IPS-NIHi7 (cell line): ENCODE measurements at regions not wholly inside any gene's neighbourhood (a gene's known extent, or its start where the extent isn't known, plus 50 kb on each side); places are given as distances from the start of the nearest gene placed in this dataset.

Source experiments
- DNase-seq: peaks from one replicate; pipeline ENCODE4 v3.0.0; 2012; ENCODE audit warnings: mixed read lengths; ENCODE audit errors: extremely low spot score

DNA sequence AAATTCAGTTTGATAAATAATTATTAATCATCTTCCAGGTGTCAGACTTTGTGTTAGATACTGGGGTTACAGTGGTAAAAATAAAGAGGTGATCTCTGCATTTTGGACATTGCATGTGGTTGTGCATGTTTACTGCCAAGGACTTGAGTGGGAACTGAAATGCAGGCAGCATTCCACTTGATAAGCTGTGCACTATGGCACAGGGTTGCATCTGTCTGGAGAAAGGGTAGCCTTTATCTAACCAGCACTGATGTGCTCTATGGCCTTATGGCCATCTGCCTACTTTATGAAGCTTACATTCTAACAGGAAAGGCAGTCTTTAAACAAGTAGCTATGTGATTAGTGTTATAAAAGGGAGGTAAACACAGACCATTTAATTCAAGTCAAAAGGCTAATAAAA is 53.0 kb upstream of the MLIP start:
- DNase-seq: no peak

DNA sequence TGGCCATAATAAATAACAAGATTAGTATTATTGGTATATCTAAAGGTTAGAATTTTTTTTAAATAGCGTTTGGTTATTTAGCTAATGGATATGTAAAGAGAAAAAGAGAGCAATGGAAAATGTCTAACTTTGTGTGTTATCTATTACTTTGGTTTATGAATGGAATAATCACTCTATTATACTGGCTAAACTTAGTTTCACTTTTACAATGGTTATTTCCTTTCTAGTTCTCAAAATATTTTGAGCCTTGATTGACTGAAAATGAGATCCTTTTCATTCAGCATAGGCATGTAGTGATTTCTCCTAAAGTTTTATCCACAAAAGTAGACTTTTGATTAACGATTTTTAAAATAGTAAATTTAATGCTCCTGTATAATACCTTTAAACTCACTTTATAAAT is 51.6 kb upstream of the MLIP start:
- DNase-seq: no peak

DNA sequence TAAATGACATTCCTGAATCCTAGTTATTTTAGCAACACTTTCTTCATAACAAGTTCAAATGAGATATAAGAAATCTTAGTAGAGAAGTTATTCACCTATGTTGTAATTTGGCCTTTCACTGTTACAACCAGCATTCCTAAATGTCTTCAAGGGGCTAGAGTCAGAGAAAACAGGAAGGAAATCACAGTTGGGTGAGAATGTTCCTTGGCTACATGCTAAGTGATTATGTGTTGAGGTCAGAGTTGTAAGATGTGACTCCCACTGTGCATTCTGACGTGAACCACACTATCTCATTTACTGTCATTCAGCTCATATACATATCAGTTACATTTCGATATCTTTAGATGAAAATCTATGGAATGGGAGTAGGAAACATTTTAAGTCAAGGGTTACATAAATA is 51.0 kb upstream of the MLIP start:
- no peak for DNase-seq
